HepG2 (cell line): ENCODE measurements at regions not wholly inside any gene's neighbourhood (a gene's known extent, or its start where the extent isn't known, plus 50 kb on each side); places are given as distances from the start of the nearest gene placed in this dataset.
A peak's percentile ranks its signal among the peaks of the same experiment; 100 is the strongest.

Experiments used
- ARID5B ChIP-seq: IDR thresholded peaks from 2 replicates; pipeline ENCODE4 v1.4.0; 2020; ENCODE audit warnings: mild to moderate bottlenecking, missing genetic modification reagents
- CTCF ChIP-seq: sonication (generic); formaldehyde crosslinking; IDR thresholded peaks from 2 replicates; pipeline ENCODE4 v1.5.0; 2020; ENCODE audit warnings: mild to moderate bottlenecking, missing genetic modification reagents, moderate library complexity
- GPN1 ChIP-seq: sonication (generic); formaldehyde crosslinking; IDR thresholded peaks from 2 replicates; pipeline ENCODE4 v1.5.1; 2020; ENCODE audit warnings: missing genetic modification reagents, borderline replicate concordance
- MEIS1 ChIP-seq: sonication (generic); formaldehyde crosslinking; IDR thresholded peaks from 2 replicates; pipeline ENCODE4 v1.9.0; 2021; ENCODE audit warnings: mild to moderate bottlenecking, missing genetic modification reagents, moderate library complexity, borderline replicate concordance
- PTBP1 ChIP-seq: fragments of 200-400 bp; formaldehyde crosslinking; IDR thresholded peaks from 2 replicates; pipeline ENCODE4 v1.6.1; 2018; ENCODE audit warnings: low read length, low read depth; ENCODE audit not compliant: poor library complexity, severe bottlenecking
- RAD21 ChIP-seq: fragments of 450-650 bp; formaldehyde crosslinking; IDR thresholded peaks from 2 replicates; pipeline ENCODE4 v1.5.0; 2020; ENCODE audit warnings: mild to moderate bottlenecking
- RARG ChIP-seq: sonication (generic); formaldehyde crosslinking; IDR thresholded peaks from 2 replicates; pipeline ENCODE4 v1.4.0; 2020; ENCODE audit warnings: low read depth, mild to moderate bottlenecking, missing genetic modification reagents
- SMYD3 ChIP-seq: sonication (generic); formaldehyde crosslinking; IDR thresholded peaks from 2 replicates; pipeline ENCODE4 v1.8.1; 2023; ENCODE audit warnings: mild to moderate bottlenecking, missing genetic modification reagents
- SOX6 ChIP-seq, 2 experiments: fragments of 450-650 bp in 1 of 2; sonication (generic) in 1 of 2; formaldehyde crosslinking in 1 of 2; IDR thresholded peaks; 2 replicates each; pipeline versions ENCODE4 v1.4.0 to v1.6.1; 2017 to 2020; ENCODE audit warnings: antibody characterized with exemption in 1 of 2, mild to moderate bottlenecking in 1 of 2, missing genetic modification reagents in 1 of 2
- TFDP2 ChIP-seq: sonication (generic); formaldehyde crosslinking; IDR thresholded peaks from 2 replicates; pipeline ENCODE4 v1.4.0; 2020; ENCODE audit warnings: missing genetic modification reagents
- U2AF1 ChIP-seq: fragments of 200-400 bp; formaldehyde crosslinking; optimal IDR thresholded peaks from 2 replicates; pipeline ENCODE3; 2017; ENCODE audit warnings: mild to moderate bottlenecking, low read depth, low read length
- ZBTB20 ChIP-seq: sonication (generic); formaldehyde crosslinking; IDR thresholded peaks from 2 replicates; pipeline ENCODE4 v1.8.1; 2023; ENCODE audit warnings: missing genetic modification reagents, low read depth, mild to moderate bottlenecking, borderline replicate concordance
- ZNF446 ChIP-seq: sonication (generic); formaldehyde crosslinking; IDR thresholded peaks from 2 replicates; pipeline ENCODE4 v1.5.0; 2020; ENCODE audit warnings: mild to moderate bottlenecking, missing genetic modification reagents
- ZNF530 ChIP-seq: sonication (generic); formaldehyde crosslinking; IDR thresholded peaks from 2 replicates; pipeline ENCODE4 v1.5.0; 2020; ENCODE audit warnings: low read depth, mild to moderate bottlenecking, missing genetic modification reagents
- ZNF614 ChIP-seq: IDR thresholded peaks from 2 replicates; pipeline ENCODE4 v1.6.1; 2018; ENCODE audit warnings: missing biosample characterization, missing genetic modification reagents, inconsistent platforms, borderline replicate concordance
- ZNF782 ChIP-seq: sonication (generic); formaldehyde crosslinking; IDR thresholded peaks from 2 replicates; pipeline ENCODE4 v1.4.0; 2020; ENCODE audit warnings: missing genetic modification reagents, mild to moderate bottlenecking, borderline replicate concordance
- ZNF790 ChIP-seq: sonication (generic); formaldehyde crosslinking; IDR thresholded peaks from 2 replicates; pipeline ENCODE4 v1.8.0; 2022; ENCODE audit warnings: missing genetic modification reagents, mild to moderate bottlenecking, borderline replicate concordance
- ZSCAN9 ChIP-seq: IDR thresholded peaks from 2 replicates; pipeline ENCODE4 v1.6.1; 2016; ENCODE audit warnings: borderline replicate concordance
- ZZZ3 ChIP-seq: sonication (generic); formaldehyde crosslinking; IDR thresholded peaks from 2 replicates; pipeline ENCODE4 v1.4.0; 2020; ENCODE audit warnings: missing genetic modification reagents, mild to moderate bottlenecking, borderline replicate concordance
- TF ChIP-seq, protein P1 (sequence below): sonication (generic); formaldehyde crosslinking; IDR thresholded peaks from 2 replicates; pipeline ENCODE4 v1.4.0; 2020; ENCODE audit warnings: missing genetic modification reagents, low read depth, mild to moderate bottlenecking, borderline replicate concordance
- TF ChIP-seq, protein P2 (sequence below): sonication (generic); formaldehyde crosslinking; IDR thresholded peaks from 2 replicates; pipeline ENCODE4 v1.5.0; 2020; ENCODE audit warnings: mild to moderate bottlenecking, low read depth, missing genetic modification reagents, borderline replicate concordance

DNA sequence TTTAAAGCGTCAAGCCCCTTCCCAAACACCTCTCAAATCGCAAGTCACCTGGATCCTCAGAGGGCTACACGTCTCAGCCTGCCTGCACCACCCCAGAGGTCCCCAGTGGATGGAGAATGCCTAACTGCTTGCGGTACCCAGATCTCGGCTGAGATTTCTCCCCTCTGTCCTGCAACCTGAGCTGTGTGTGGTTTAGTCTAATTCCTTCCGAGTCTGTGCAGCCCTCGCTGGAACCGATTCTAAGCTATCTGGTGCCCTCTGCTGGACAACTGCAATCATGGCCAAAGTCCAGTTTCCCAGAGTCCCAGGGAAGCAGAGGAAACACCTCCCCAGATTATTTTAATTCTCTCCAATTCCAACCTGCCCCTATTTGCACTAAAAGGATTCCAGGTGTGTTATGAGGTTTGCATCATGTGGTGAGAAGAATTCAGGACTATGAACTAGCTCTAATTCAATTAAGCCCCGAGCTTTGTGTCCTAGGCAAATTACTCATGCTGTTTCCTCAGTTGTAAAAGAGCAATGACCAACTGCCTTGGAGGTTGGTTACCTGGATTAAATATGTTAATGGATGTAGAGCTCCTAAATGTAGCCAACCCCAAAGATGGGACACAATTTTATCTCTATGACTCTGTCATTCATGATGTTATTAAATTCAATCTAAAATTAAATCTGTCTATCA lies 276.1 kb upstream of the NCKAP5 start (continued):
- TF ChIP-seq RARG (CRISPR knock-in tag), result no peak
- TF ChIP-seq ARID5B (CRISPR knock-in tag), result 0 out of 2 replicates have a peak, but pooled peaks have one; percentile 12
- TF ChIP-seq, protein P1, sequence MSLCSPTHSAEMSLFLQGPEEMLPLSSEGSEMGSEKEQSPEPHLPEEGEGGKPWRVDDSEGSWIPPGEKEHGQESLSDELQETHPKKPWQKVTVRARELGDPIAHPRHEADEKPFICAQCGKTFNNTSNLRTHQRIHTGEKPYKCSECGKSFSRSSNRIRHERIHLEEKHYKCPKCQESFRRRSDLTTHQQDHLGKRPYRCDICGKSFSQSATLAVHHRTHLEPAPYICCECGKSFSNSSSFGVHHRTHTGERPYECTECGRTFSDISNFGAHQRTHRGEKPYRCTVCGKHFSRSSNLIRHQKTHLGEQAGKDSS (CRISPR knock-in tag), result 0 out of 2 replicates have a peak, but pooled peaks have one; percentile 64
- no peak for TF ChIP-seq MEIS1 (CRISPR knock-in tag)
- no peak for TF ChIP-seq ZNF530 (CRISPR knock-in tag)
- TF ChIP-seq CTCF (CRISPR knock-in tag), result peak; percentile 93
- TF ChIP-seq SOX6 (IDR thresholded peaks at IDR 0.05), result no peak
- TF ChIP-seq SOX6 (CRISPR knock-in tag; IDR thresholded peaks at IDR 0.05), result no peak
- TF ChIP-seq ZNF782 (CRISPR knock-in tag), result 0 out of 2 replicates have a peak, but pooled peaks have one; percentile 55
- TF ChIP-seq SMYD3, result no peak
- no peak for TF ChIP-seq U2AF1
- TF ChIP-seq ZBTB20 (CRISPR knock-in tag), result no peak
- no peak for TF ChIP-seq ZNF790 (CRISPR knock-in tag)
- TF ChIP-seq TFDP2 (CRISPR knock-in tag), result no peak
- TF ChIP-seq ZSCAN9, result 0 out of 2 replicates have a peak, but pooled peaks have one; percentile 52
- TF ChIP-seq ZNF614 (CRISPR knock-in tag), result no peak
- no peak for TF ChIP-seq ZNF446 (CRISPR knock-in tag)
- peak; percentile 86 for TF ChIP-seq RAD21 (CRISPR knock-in tag)
- no peak for TF ChIP-seq GPN1 (CRISPR knock-in tag)
- no peak for TF ChIP-seq ZZZ3 (CRISPR knock-in tag)
- TF ChIP-seq PTBP1, result no peak
- TF ChIP-seq, protein P2, sequence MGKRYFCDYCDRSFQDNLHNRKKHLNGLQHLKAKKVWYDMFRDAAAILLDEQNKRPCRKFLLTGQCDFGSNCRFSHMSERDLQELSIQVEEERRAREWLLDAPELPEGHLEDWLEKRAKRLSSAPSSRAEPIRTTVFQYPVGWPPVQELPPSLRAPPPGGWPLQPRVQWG (CRISPR knock-in tag), result no peak
